ENCODE measurements at regions not wholly inside any gene's neighbourhood (a gene's known extent, or its start where the extent isn't known, plus 50 kb on each side); places are given as distances from the start of the nearest gene placed in this dataset.

GRCh38 chr15:68518046-68518445, 60.7 kb upstream of the CORO2B start:
- no peak overlapping the region; the same call in 1 of the 2 replicates for H3K27ac ChIP-seq (ENCODE audit: insufficient read depth, low read length)
- dilution Hi-C loops (cut with HindIII; ENCODE audit: low sequenced_read_pairs, unreplicated experiment): no loop called here

More at GRCh38 chr15:68518046-68518445, 60.7 kb upstream of the CORO2B start:
- CTCF ChIA-PET: no interaction called here
- Histone ChIP-seq H2BK15ac (ENCODE audit: low read depth, low read length) (0 out of 3 replicates have a peak overlapping the region, but pooled peaks have one; percentile 38), H3K9ac (ENCODE audit: low read depth, low read length) (no peak overlapping the region), H3K4me3 (ENCODE audit: insufficient read depth, low read depth, low read length) (no peak overlapping the region), H2AK9ac (replicated peaks; ENCODE audit: low read depth, low read length, poor library complexity) (no peak overlapping the region), H2AK5ac (ENCODE audit: low read depth, low read length) (peak overlapping the region; percentile 21; the same call in 1 of the 2 replicates), H2AFZ (replicated peaks; ENCODE audit: low read length, poor library complexity) (peak overlapping the region; percentile 26), H3K36me3 (ENCODE audit: control insufficient read depth, insufficient read depth, low read length) (no peaks in the 10 kb centered on the region), H3K4me1 (ENCODE audit: control insufficient read depth, insufficient read depth, low read length) (no peaks in the 10 kb centered on the region; the same call in 1 of the 2 replicates), H2BK5ac (ENCODE audit: low read depth, low read length, poor library complexity, severe bottlenecking) (no peak overlapping the region), H3K14ac (replicated peaks; ENCODE audit: low read depth, low read length) (0 out of 2 replicates have a peak overlapping the region, but pooled peaks have one; percentile 56), H2BK120ac (ENCODE audit: low read depth, low read length) (peak overlapping the region; percentile 26), H4K5ac (ENCODE audit: low read depth, low read length) (no peak overlapping the region; the same call in 1 of the 2 replicates), H3K9me1 (ENCODE audit: insufficient read depth, low read length) (peaks cover 6% of the 10 kb centered on the region; the same call in 1 of the 2 replicates), H3K23ac (ENCODE audit: low read depth, low read length) (peak overlapping the region; percentile 32; the same call in 1 of the 2 replicates), H3K4ac (ENCODE audit: low read depth, low read length) (0 out of 2 replicates have a peak overlapping the region, but pooled peaks have one; percentile 2), H4K8ac (ENCODE audit: low read depth in 2 of 2, low read length in 2 of 2) (no peak overlapping the region), H4K91ac (ENCODE audit: insufficient read depth, low read depth, low read length) (no peak overlapping the region), H3K79me1 (ENCODE audit: low read depth in 1 of 2, low read length in 2 of 2) (no peaks in the 10 kb centered on the region), H2BK20ac (ENCODE audit: low read depth, low read length) (0 out of 2 replicates have a peak overlapping the region, but pooled peaks have one; percentile 48), H3K4me2 (ENCODE audit: low read depth, low read length) (no peak overlapping the region), H3K27me3 (ENCODE audit: control insufficient read depth, insufficient read depth, low read length) (peaks cover 5% of the 10 kb centered on the region; the same call in 1 of the 2 replicates), H3K56ac (ENCODE audit: extremely low read depth, insufficient read depth, low read length) (no peak overlapping the region), H3K18ac (ENCODE audit: low read depth, low read length) (no peak overlapping the region; the same call in 1 of the 2 replicates), H3K9me3 (ENCODE audit: control insufficient read depth, insufficient read depth, low read length) (no peaks in the 10 kb centered on the region), H4K20me1 (ENCODE audit: insufficient read depth, low read length) (no peaks in the 10 kb centered on the region)
- no peak for DNase-seq
- no peak; the same call in 1 of the 2 replicates for ATAC-seq (ENCODE audit: low read depth)
- intact Hi-C loops (cut with micrococcal nuclease) (no loop called here), in situ Hi-C loops (cut with MboI; ENCODE audit: low sequenced_read_pairs) (no loop called here)
- TF ChIP-seq ELK1 (IDR thresholded peaks at IDR 0.05; ENCODE audit: borderline replicate concordance, low read depth, low read length): no peak
- TF ChIP-seq NFE2L2 (IDR thresholded peaks at IDR 0.05; ENCODE audit: low read depth, low read length): no peak
- TF ChIP-seq, protein P1, sequence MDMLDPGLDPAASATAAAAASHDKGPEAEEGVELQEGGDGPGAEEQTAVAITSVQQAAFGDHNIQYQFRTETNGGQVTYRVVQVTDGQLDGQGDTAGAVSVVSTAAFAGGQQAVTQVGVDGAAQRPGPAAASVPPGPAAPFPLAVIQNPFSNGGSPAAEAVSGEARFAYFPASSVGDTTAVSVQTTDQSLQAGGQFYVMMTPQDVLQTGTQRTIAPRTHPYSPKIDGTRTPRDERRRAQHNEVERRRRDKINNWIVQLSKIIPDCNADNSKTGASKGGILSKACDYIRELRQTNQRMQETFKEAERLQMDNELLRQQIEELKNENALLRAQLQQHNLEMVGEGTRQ (IDR thresholded peaks at IDR 0.05; ENCODE audit: low read depth, low read length): no peak
- no peak for TF ChIP-seq BHLHE40 (IDR thresholded peaks at IDR 0.05; ENCODE audit: low read depth, low read length)
- no peak for TF ChIP-seq FOS (IDR thresholded peaks at IDR 0.05; ENCODE audit: low read depth, low read length)
- TF ChIP-seq CHD1 (IDR thresholded peaks at IDR 0.05; ENCODE audit: low read depth, low read length): no peak
- TF ChIP-seq RFX5 (IDR thresholded peaks at IDR 0.05; ENCODE audit: low read depth, low read length): no peak
- TF ChIP-seq SMC3 (IDR thresholded peaks at IDR 0.05; ENCODE audit: low read depth, low read length): no peak
- TF ChIP-seq CTCF (conservative IDR thresholded peaks at IDR 0.05; ENCODE audit: low read depth, low read length): no peak
- no peak for TF ChIP-seq POLR2A (IDR thresholded peaks at IDR 0.05; ENCODE audit: low read depth, low read length)
- TF ChIP-seq RAD21 (IDR thresholded peaks at IDR 0.05; ENCODE audit: low read length): no peak
- TF ChIP-seq CEBPB (IDR thresholded peaks at IDR 0.05; ENCODE audit: low read depth, low read length): no peak
- no peak for TF ChIP-seq MAFK (IDR thresholded peaks at IDR 0.05; ENCODE audit: low read depth, low read length)
- no peak for TF ChIP-seq RCOR1 (IDR thresholded peaks at IDR 0.05; ENCODE audit: insufficient replicate concordance, low read length)
- no peak for TF ChIP-seq MAZ (IDR thresholded peaks at IDR 0.05; ENCODE audit: borderline replicate concordance, low read depth, low read length)
- no peak for TF ChIP-seq MXI1 (IDR thresholded peaks at IDR 0.05; ENCODE audit: borderline replicate concordance, low read depth, low read length)
- 86% methylated on average over 4 of the region's 6 CpGs; no CpG with 5 or more reads in 1 of the 2 experiments for WGBS, 2 experiments (ENCODE audit: extremely low coverage in 2 of 2, insufficient read length in 1 of 2)
- no TSS peak for BruUV-seq (replicated peaks)
- POLR2A ChIA-PET (ENCODE audit: unreplicated experiment): no interaction called here

All from IMR-90 (cell line).